Stomach (tissue), 8 donors: ENCODE measurements at regions not wholly inside any gene's neighbourhood (a gene's known extent, or its start where the extent isn't known, plus 50 kb on each side); places are given as distances from the start of the nearest gene placed in this dataset.

Source experiments
- DNase-seq, 2 donors: peaks; one replicate each; pipeline versions ENCODE4 v3.0.0 to v3.0.0-alpha.2; 2013 to 2019
- H3K27ac ChIP-seq, 5 donors: fragments of 200-600 bp in 4 of 5; sonication (generic) in 4 of 5; one replicate each; pipeline ENCODE4 v1.5.1; 2013 to 2019; ENCODE audit warnings: mild to moderate bottlenecking in 1 of 5, moderate library complexity in 1 of 5
- H3K27me3 ChIP-seq, 3 donors: fragments of 200-600 bp; sonication (generic); one replicate each; pipeline ENCODE4 v1.5.1; 2017 to 2019; ENCODE audit warnings: mixed run types in 1 of 3
- H3K36me3 ChIP-seq, 4 donors: fragments of 200-600 bp; sonication (generic); 1 replicate in 3 of 4; 2 replicates in 1 of 4; pipeline ENCODE4 v1.5.1; 2016 to 2019
- H3K4me1 ChIP-seq, 4 donors: fragments of 200-600 bp; sonication (generic); one replicate each; pipeline ENCODE4 v1.5.1; 2016 to 2019
- H3K4me3 ChIP-seq, 4 donors: fragments of 200-600 bp; sonication (generic) in 3 of 4; one replicate each; pipeline ENCODE4 v1.5.1; 2016 to 2019; ENCODE audit warnings: mild to moderate bottlenecking in 1 of 4
- H3K9me3 ChIP-seq, 4 donors: fragments of 200-600 bp; sonication (generic); one replicate each; pipeline ENCODE4 v1.5.1; 2016 to 2019
- CTCF ChIP-seq, 7 experiments: fragments of 450-650 bp in 4 of 7; fragments of 200-600 bp in 3 of 7; sonication (generic) in 3 of 7; IDR thresholded peaks; one replicate each; pipeline ENCODE4 v1.5.1; 2016 to 2019; ENCODE audit warnings: antibody characterized with exemption in 7 of 7, control low read depth in 2 of 7, mild to moderate bottlenecking in 1 of 7
- EP300 ChIP-seq: sonication (generic); formaldehyde crosslinking; IDR thresholded peaks from one replicate; pipeline ENCODE4 v1.6.1; 2017; ENCODE audit warnings: antibody characterized with exemption
- POLR2A ChIP-seq, 4 donors: fragments of 450-650 bp; IDR thresholded peaks; one replicate each; pipeline ENCODE4 v1.6.1; 2016; ENCODE audit warnings: antibody characterized with exemption in 4 of 4, control low read depth in 2 of 4, mild to moderate bottlenecking in 1 of 4, moderate library complexity in 1 of 4
- POLR2AphosphoS5 ChIP-seq, 3 donors: sonication (generic); formaldehyde crosslinking; IDR thresholded peaks; one replicate each; pipeline ENCODE4 v1.6.1; 2016; ENCODE audit warnings: antibody characterized with exemption in 3 of 3
- WGBS, 5 donors: extraction: QIAGEN DNeasy Blood & Tissue Kit in 3 of 5; methylation state at CpG; one replicate each; pipeline versions ENCODE4 v1.1.5 to v1.1.7; 2013 to 2018; 5-methylcytosine and 5-hydroxymethylcytosine counted together
- intact Hi-C: fragments of 100-400 bp; cut with DNase I; formaldehyde crosslinking; loops from one replicate; pipeline ENCODE4 v1.15.1; 2023; ENCODE audit warnings: low total_unique reads
- donor health status: healthy with polysubstance abuse.
- donor health status: Bipolar disorder and iron deficiency.
- donor health status: healthy.

- intact Hi-C loops: no loop called here
- H3K27me3 ChIP-seq: no peaks in the 10 kb centered on the region
- H3K4me3 ChIP-seq: no peak overlapping the region
- TF ChIP-seq POLR2A (IDR thresholded peaks at IDR 0.05) (no peak), EP300 (no peak)
- no peaks in the 10 kb centered on the region for H3K9me3 ChIP-seq
- H3K4me1 ChIP-seq: no peaks in the 10 kb centered on the region
- H3K36me3 ChIP-seq: no peaks in the 10 kb centered on the region
- DNase-seq: no peak
- 73 to 81% (median 78%) methylated on average over 3 of the region's 3 CpGs for WGBS, 5 donors
- H3K27ac ChIP-seq: no peak overlapping the region
These were observed 261.4 kb upstream of the RXFP2 start for GRCh38 chr13:31477961-31478360.

GRCh38 chr13:31485183-31485582 is 254.1 kb upstream of the RXFP2 start:
- DNase-seq: no peak
- Histone ChIP-seq H3K4me3 (no peak overlapping the region), H3K4me1 (peaks cover 0 to 13% (median 8%) of the 10 kb centered on the region in 4 donors), H3K9me3 (no peaks in the 10 kb centered on the region), H3K27ac (no peak overlapping the region), H3K36me3 (no peaks in the 10 kb centered on the region), H3K27me3 (no peaks in the 10 kb centered on the region)
- WGBS, 5 donors: 22 to 31% (median 27%) methylated on average over 2 of the region's 2 CpGs
- TF ChIP-seq EP300: no peak
- no peak for TF ChIP-seq POLR2AphosphoS5 (IDR thresholded peaks at IDR 0.05)
- TF ChIP-seq CTCF (IDR thresholded peaks at IDR 0.05): no peak
- no peak for TF ChIP-seq POLR2A (IDR thresholded peaks at IDR 0.05)
- intact Hi-C loops: no loop called here

GRCh38 chr13:31485651-31486051 is 253.7 kb upstream of the RXFP2 start:
- H3K36me3 ChIP-seq: no peaks in the 10 kb centered on the region
- H3K4me3 ChIP-seq: no peak overlapping the region
- peaks cover 0 to 13% (median 8%) of the 10 kb centered on the region in 4 donors for H3K4me1 ChIP-seq
- intact Hi-C loops: no loop called here
- DNase-seq: peak in 1 of 2 donors; percentile 23
- H3K27ac ChIP-seq: no peak overlapping the region
- H3K27me3 ChIP-seq: no peaks in the 10 kb centered on the region
- 16 to 36% (median 19%) methylated on average over 4 of the region's 4 CpGs for WGBS, 5 donors
- TF ChIP-seq POLR2A (IDR thresholded peaks at IDR 0.05): no peak
- no peak for TF ChIP-seq CTCF (IDR thresholded peaks at IDR 0.05)
- no peak for TF ChIP-seq POLR2AphosphoS5 (IDR thresholded peaks at IDR 0.05)
- TF ChIP-seq EP300: no peak
- H3K9me3 ChIP-seq: no peaks in the 10 kb centered on the region

GRCh38 chr13:31495336-31495735 is 244.0 kb upstream of the RXFP2 start:
- no peaks in the 10 kb centered on the region for H3K27me3 ChIP-seq
- H3K4me3 ChIP-seq: no peak overlapping the region
- intact Hi-C loops: no loop called here
- no peaks in the 10 kb centered on the region for H3K4me1 ChIP-seq
- no peak for DNase-seq
- no peak overlapping the region for H3K27ac ChIP-seq
- 79 to 93% (median 89%) methylated on average over 4 of the region's 4 CpGs for WGBS, 5 donors
- H3K36me3 ChIP-seq: no peaks in the 10 kb centered on the region
- TF ChIP-seq EP300 (no peak), POLR2AphosphoS5 (IDR thresholded peaks at IDR 0.05) (no peak), POLR2A (IDR thresholded peaks at IDR 0.05) (no peak), CTCF (IDR thresholded peaks at IDR 0.05) (no peak)
- peaks cover 0 to 29% (median 14%) of the 10 kb centered on the region in 4 donors for H3K9me3 ChIP-seq

- Histone ChIP-seq H3K36me3 (no peaks in the 10 kb centered on the region), H3K27ac (no peak overlapping the region), H3K27me3 (no peaks in the 10 kb centered on the region), H3K4me1 (no peaks in the 10 kb centered on the region), H3K9me3 (peaks cover 0 to 40% (median 18%) of the 10 kb centered on the region in 4 donors), H3K4me3 (no peak overlapping the region)
- intact Hi-C loops: no loop called here
- TF ChIP-seq EP300 (no peak), POLR2AphosphoS5 (IDR thresholded peaks at IDR 0.05) (no peak), POLR2A (IDR thresholded peaks at IDR 0.05) (no peak), CTCF (IDR thresholded peaks at IDR 0.05) (no peak)
- no peak for DNase-seq
These were observed 240.1 kb upstream of the RXFP2 start for GRCh38 chr13:31499274-31499673.
